GM12878 (cell line): ENCODE measurements at regions not wholly inside any gene's neighbourhood (a gene's known extent, or its start where the extent isn't known, plus 50 kb on each side); places are given as distances from the start of the nearest gene placed in this dataset.

Source experiments
- ATAC-seq: fragments of 200-7000 bp; cut with Tn5 transposase; 3 replicates; pipeline ENCODE4 v1.9.1; 2020; ENCODE audit warnings: mild to moderate bottlenecking, moderate library complexity
- BruUV-seq: library from RNA; stranded (reverse); fragments of 400-500 nt; replicated peaks from 2 replicates; lab custom pipeline; 2021; lab: Mats Ljungman, UMichigan
- CTCF ChIA-PET: fragments of 300-600 bp; sonication (Branson Sonifier 250); formaldehyde crosslinking; extraction: SDS; loops from one replicate; lab custom pipeline; 2021; ENCODE audit warnings: inconsistent platforms; lab: Yijun Ruan, JAX
- POLR2A ChIA-PET: fragments of 350-600 bp; formaldehyde crosslinking; extraction: SDS; loops from one replicate; lab custom pipeline; 2021; ENCODE audit warnings: inconsistent platforms; lab: Charles Lee
- RAD21 ChIA-PET: fragments of 300-600 bp; sonication (Branson Sonifier 250); formaldehyde crosslinking; loops from one replicate; lab custom pipeline; 2023; ENCODE audit warnings: antibody characterized with exemption; ENCODE audit not compliant: unreplicated experiment; lab: Charles Lee
- SMC1A ChIA-PET: fragments of 300-600 bp; sonication (Branson Sonifier 250); formaldehyde crosslinking; loops from one replicate; lab custom pipeline; 2023; ENCODE audit not compliant: unreplicated experiment, uncharacterized antibody; lab: Charles Lee
- DNase-seq: peaks from one replicate; pipeline ENCODE4 v3.0.0-alpha.2; 2011; ENCODE audit warnings: low read depth, low spot score
- FAIRE-seq: peaks from 3 replicates; lab custom pipeline; 2011; peaks lifted over from hg19 to GRCh38; lab: Jason Lieb, UNC
- H2AFZ ChIP-seq: 2 replicates; pipeline ENCODE4 v1.6.0; 2011; ENCODE audit warnings: low read depth, low read length, control low read depth; ENCODE audit not compliant: control insufficient read depth
- H3K27ac ChIP-seq: 2 replicates; pipeline ENCODE4 v1.5.1; 2011; ENCODE audit warnings: control low read depth; ENCODE audit not compliant: control insufficient read depth, insufficient read depth
- H3K27me3 ChIP-seq, 2 experiments: replicated peaks in 1 of 2; 2 replicates each; pipeline versions ENCODE4 v1.6.0 to v1.6.1; 2011; ENCODE audit warnings: low read length in 1 of 2; ENCODE audit not compliant: control insufficient read depth in 2 of 2, insufficient read depth in 2 of 2
- H3K36me3 ChIP-seq, 2 experiments: 2 replicates each; pipeline ENCODE4 v1.5.1; 2011; ENCODE audit warnings: low read length in 1 of 2; ENCODE audit not compliant: control insufficient read depth in 2 of 2, insufficient read depth in 2 of 2
- H3K4me1 ChIP-seq: 2 replicates; pipeline ENCODE4 v1.6.1; 2011; ENCODE audit warnings: mild to moderate bottlenecking, low read length, moderate library complexity, mixed read lengths; ENCODE audit not compliant: control insufficient read depth, insufficient read depth
- H3K4me2 ChIP-seq: 2 replicates; pipeline ENCODE4 v1.6.0; 2011; ENCODE audit warnings: control low read depth; ENCODE audit not compliant: control insufficient read depth, insufficient read depth
- H3K4me3 ChIP-seq: fragments of 200-600 bp; sonication (generic); 2 replicates; pipeline ENCODE4 v1.5.1; 2016
- H3K79me2 ChIP-seq: 2 replicates; pipeline ENCODE4 v1.6.0; 2011; ENCODE audit warnings: low read length; ENCODE audit not compliant: control insufficient read depth, insufficient read depth
- H3K9ac ChIP-seq: 2 replicates; pipeline ENCODE4 v1.8.0; 2011; ENCODE audit warnings: low read length, control low read depth, mixed read lengths; ENCODE audit not compliant: control insufficient read depth, insufficient read depth
- H3K9me3 ChIP-seq: replicated peaks from 3 replicates; pipeline ENCODE4 v1.5.1; 2011; ENCODE audit warnings: mild to moderate bottlenecking, low read length; ENCODE audit not compliant: control insufficient read depth, insufficient read depth
- H4K20me1 ChIP-seq: 2 replicates; pipeline ENCODE4 v1.6.0; 2011; ENCODE audit not compliant: control insufficient read depth, insufficient read depth
- ATF7 ChIP-seq: fragments of 450-650 bp; IDR thresholded peaks from 2 replicates; pipeline ENCODE4 v1.6.1; 2016; ENCODE audit warnings: low read depth, mild to moderate bottlenecking
- BRCA1 ChIP-seq: IDR thresholded peaks from 2 replicates; pipeline ENCODE4 v1.6.1; 2011; ENCODE audit warnings: low read depth, low read length, improper control_type of control experiment
- CBX5 ChIP-seq: sonication (generic); IDR thresholded peaks from 2 replicates; pipeline ENCODE4 v1.6.1; 2016; ENCODE audit warnings: low read depth, moderate library complexity, mild to moderate bottlenecking, inconsistent platforms
- CEBPB ChIP-seq, 2 experiments: fragments of 150-350 bp in 1 of 2; IDR thresholded peaks; 2 replicates each; pipeline ENCODE4 v1.6.1; 2012 to 2014; ENCODE audit warnings: low read depth in 2 of 2, low read length in 2 of 2, borderline replicate concordance in 1 of 2, inconsistent platforms in 1 of 2
- DPF2 ChIP-seq: fragments of 450-650 bp; IDR thresholded peaks from 2 replicates; pipeline ENCODE4 v1.6.1; 2017; ENCODE audit warnings: mild to moderate bottlenecking
- ETV6 ChIP-seq, 2 experiments: fragments of 450-650 bp in 1 of 2; IDR thresholded peaks in 1 of 2; conservative IDR thresholded peaks in 1 of 2; 2 replicates each; pipeline ENCODE4 v1.6.1; 2014; ENCODE audit warnings: antibody characterized with exemption in 1 of 2, borderline replicate concordance in 1 of 2, low read depth in 1 of 2, mild to moderate bottlenecking in 1 of 2, moderate library complexity in 1 of 2
- FOS ChIP-seq: IDR thresholded peaks from 3 replicates; pipeline ENCODE4 v1.6.1; 2011; ENCODE audit warnings: borderline replicate concordance; ENCODE audit not compliant: insufficient read length; ENCODE audit errors: extremely low read depth
- FOXK2 ChIP-seq: fragments of 450-650 bp; IDR thresholded peaks from 2 replicates; pipeline ENCODE4 v1.6.1; 2017; ENCODE audit warnings: mild to moderate bottlenecking, moderate library complexity
- GATAD2B ChIP-seq: fragments of 450-650 bp; conservative IDR thresholded peaks from 2 replicates; pipeline ENCODE4 v1.6.1; 2017; ENCODE audit warnings: low read depth, mild to moderate bottlenecking, moderate library complexity
- IRF5 ChIP-seq: fragments of 450-650 bp; IDR thresholded peaks from 2 replicates; pipeline ENCODE4 v1.6.1; 2017; ENCODE audit warnings: borderline replicate concordance
- MYC ChIP-seq: IDR thresholded peaks from 2 replicates; pipeline ENCODE4 v1.6.1; 2011; ENCODE audit warnings: mild to moderate bottlenecking, low read length, moderate library complexity, inconsistent platforms; ENCODE audit not compliant: insufficient read depth, insufficient replicate concordance, insufficient read length, severe bottlenecking
- NFXL1 ChIP-seq: fragments of 450-650 bp; IDR thresholded peaks from 2 replicates; pipeline ENCODE4 v1.6.1; 2017; ENCODE audit warnings: antibody characterized with exemption, mild to moderate bottlenecking, borderline replicate concordance
- POLR2AphosphoS5 ChIP-seq: IDR thresholded peaks from 2 replicates; pipeline ENCODE4 v1.6.1; 2011; ENCODE audit warnings: mild to moderate bottlenecking, low read length, inconsistent platforms
- RBBP5 ChIP-seq: fragments of 200-600 bp; sonication (generic); conservative IDR thresholded peaks from 2 replicates; pipeline ENCODE4 v1.6.1; 2016
- SIX5 ChIP-seq: IDR thresholded peaks from 2 replicates; pipeline ENCODE4 v1.6.1; 2011; ENCODE audit warnings: mild to moderate bottlenecking, low read depth, low read length, moderate library complexity; ENCODE audit not compliant: severe bottlenecking
- TBL1XR1 ChIP-seq: IDR thresholded peaks from 2 replicates; pipeline ENCODE4 v1.6.1; 2012; ENCODE audit warnings: low read depth, low read length, improper control_type of control experiment
- ZNF207 ChIP-seq: fragments of 450-650 bp; IDR thresholded peaks from 2 replicates; pipeline ENCODE4 v1.6.1; 2014; ENCODE audit warnings: antibody characterized with exemption, mild to moderate bottlenecking, borderline replicate concordance
- ZNF622 ChIP-seq: fragments of 450-650 bp; IDR thresholded peaks from 2 replicates; pipeline ENCODE4 v1.6.1; 2017; ENCODE audit warnings: mild to moderate bottlenecking, inconsistent platforms
- WGBS: methylation state at CpG from one replicate; pipeline ENCODE4 v1.1.6; 2016; ENCODE audit warnings: low lambda C conversion rate; ENCODE audit not compliant: insufficient replicate concordance, insufficient coverage; ENCODE audit errors: missing lambda C conversion rate; 5-methylcytosine and 5-hydroxymethylcytosine counted together
- in situ Hi-C: fragments of 300-500 bp; cut with MboI; formaldehyde crosslinking; loops from 9 replicates; pipeline ENCODE4 v1.14.3; 2018; ENCODE audit warnings: mixed read lengths
- intact Hi-C: fragments of 100-400 bp; cut with micrococcal nuclease; formaldehyde crosslinking; loops from one replicate; pipeline ENCODE4 v1.14.2; 2022; ENCODE audit not compliant: unreplicated experiment

- no peak for FAIRE-seq
- BruUV-seq: no TSS peak
- Histone ChIP-seq H3K79me2 (no peaks in the 10 kb centered on the region), H3K4me2 (no peak overlapping the region), H2AFZ (no peak overlapping the region), H3K27ac (no peak overlapping the region), H3K36me3 (no peaks in the 10 kb centered on the region), H3K9me3 (no peaks in the 10 kb centered on the region), H3K4me1 (no peaks in the 10 kb centered on the region), H3K27me3 (no peaks in the 10 kb centered on the region), H4K20me1 (no peaks in the 10 kb centered on the region), H3K9ac (no peak overlapping the region), H3K4me3 (no peak overlapping the region)
- ChIA-PET CTCF (no interaction called here), RAD21 (no interaction called here), POLR2A (no interaction called here), SMC1A (no interaction called here)
- in situ Hi-C loops (no loop called here), intact Hi-C loops (no loop called here)
- TF ChIP-seq ZNF622: no peak
- TF ChIP-seq POLR2AphosphoS5: no peak
- TF ChIP-seq ATF7: no peak
- TF ChIP-seq ETV6 (conservative IDR thresholded peaks at IDR 0.05 in 1 of 2, IDR thresholded peaks at IDR 0.05 in 1 of 2; ENCODE audit: borderline replicate concordance in 1 of 2, low read depth in 1 of 2): no peak
- no peak for TF ChIP-seq SIX5
- no peak for TF ChIP-seq NFXL1
- TF ChIP-seq ZNF207: no peak
- TF ChIP-seq MYC: no peak
- TF ChIP-seq BRCA1: no peak
- 16% methylated on average over 4 of the region's 4 CpGs for WGBS
- no peak for ATAC-seq
- DNase-seq: no peak
These were observed 523.6 kb downstream of the NTRK3 start for GRCh38 chr15:87732976-87733375.

- ChIA-PET SMC1A (no interaction called here), POLR2A (no interaction called here), CTCF (no interaction called here), RAD21 (no interaction called here)
- DNase-seq (no peak), ATAC-seq (no peak), FAIRE-seq (no peak)
- Histone ChIP-seq H3K4me3 (no peak overlapping the region), H3K4me2 (no peak overlapping the region), H3K27me3 (no peaks in the 10 kb centered on the region), H3K9ac (no peak overlapping the region), H3K27ac (no peak overlapping the region), H3K4me1 (no peaks in the 10 kb centered on the region), H2AFZ (no peak overlapping the region), H3K9me3 (no peaks in the 10 kb centered on the region), H3K79me2 (no peaks in the 10 kb centered on the region), H3K36me3 (no peaks in the 10 kb centered on the region), H4K20me1 (no peaks in the 10 kb centered on the region)
- no TSS peak for BruUV-seq
- 15% methylated on average over 3 of the region's 3 CpGs for WGBS
- intact Hi-C loops: no loop called here
- in situ Hi-C loops: no loop called here
- TF ChIP-seq TBL1XR1: no peak
- no peak for TF ChIP-seq CEBPB (IDR thresholded peaks at IDR 0.05; ENCODE audit: borderline replicate concordance in 1 of 2, low read depth in 2 of 2, low read length in 2 of 2)
- no peak for TF ChIP-seq RBBP5
- TF ChIP-seq IRF5: no peak
- TF ChIP-seq DPF2: no peak
- TF ChIP-seq CBX5: no peak
- no peak for TF ChIP-seq FOS
- TF ChIP-seq FOXK2: no peak
- TF ChIP-seq GATAD2B: no peak
These were observed 524.9 kb downstream of the NTRK3 start for GRCh38 chr15:87731630-87732029.
